ENCODE measurements at regions not wholly inside any gene's neighbourhood (a gene's known extent, or its start where the extent isn't known, plus 50 kb on each side); places are given as distances from the start of the nearest gene placed in this dataset.

GRCh38 chr17:55887531-55887930 lies 136.7 kb downstream of the PCTP start:
- H3K27me3 Mint-ChIP-seq = peaks cover 4 to 5% of the 10 kb centered on the region in 2 donors
- H3K9me3 ChIP-seq (ENCODE audit: control insufficient read depth in 1 of 2, low read length in 2 of 2) = no peaks in the 10 kb centered on the region
- CTCF ChIA-PET (ENCODE audit: partially characterized antibody) = interaction anchor here (1.0 kb wide), 1 partner anchor 9 kb away, joined by 3 read pairs; no protein-coding TSS in a partner anchor
- H3K4me1 ChIP-seq (ENCODE audit: insufficient read depth, low read length) = no peaks in the 10 kb centered on the region
- H3K27ac ChIP-seq (ENCODE audit: low read depth, low read length) = no peak overlapping the region
- H3K9me3 Mint-ChIP-seq = peaks cover 0 to 4% (median 0%) of the 10 kb centered on the region in 8 donors
- no peak overlapping the region for H3K4me3 ChIP-seq (ENCODE audit: low read length in 2 of 2)
- DNase-seq = no peak
- H3K27me3 ChIP-seq (ENCODE audit: insufficient read depth, low read length) = no peaks in the 10 kb centered on the region
- no peak overlapping the region for H3K4me3 Mint-ChIP-seq
- intact Hi-C loops (cut with micrococcal nuclease) = no loop called here
- H3K27ac Mint-ChIP-seq = no peak overlapping the region
- no peaks in the 10 kb centered on the region for H3K4me1 Mint-ChIP-seq
- POLR2A ChIA-PET (ENCODE audit: partially characterized antibody) = no interaction called here
- no peaks in the 10 kb centered on the region for H3K36me3 Mint-ChIP-seq
- H3K36me3 ChIP-seq (ENCODE audit: insufficient read depth, low read length) = no peaks in the 10 kb centered on the region

GRCh38 chr17:55889271-55889670 lies 138.4 kb downstream of the PCTP start:
- H3K27me3 ChIP-seq (ENCODE audit: insufficient read depth, low read length) = no peaks in the 10 kb centered on the region
- Mint-ChIP-seq H3K27ac (no peak overlapping the region), H3K36me3 (no peaks in the 10 kb centered on the region), H3K9me3 (peaks cover 0 to 4% (median 0%) of the 10 kb centered on the region in 8 donors), H3K27me3 (peaks cover 4 to 5% of the 10 kb centered on the region in 2 donors), H3K4me3 (no peak overlapping the region), H3K4me1 (no peaks in the 10 kb centered on the region)
- no peak overlapping the region for H3K4me3 ChIP-seq (ENCODE audit: low read length in 2 of 2)
- H3K36me3 ChIP-seq (ENCODE audit: insufficient read depth, low read length) = no peaks in the 10 kb centered on the region
- H3K9me3 ChIP-seq (ENCODE audit: control insufficient read depth in 1 of 2, low read length in 2 of 2) = no peaks in the 10 kb centered on the region
- intact Hi-C loops (cut with micrococcal nuclease) = no loop called here
- no peak for DNase-seq
- ChIA-PET POLR2A (ENCODE audit: partially characterized antibody) (no interaction called here), CTCF (ENCODE audit: partially characterized antibody) (no interaction called here)
- no peak overlapping the region for H3K27ac ChIP-seq (ENCODE audit: low read depth, low read length)
- no peaks in the 10 kb centered on the region for H3K4me1 ChIP-seq (ENCODE audit: insufficient read depth, low read length)

- H3K9me3 ChIP-seq (ENCODE audit: control insufficient read depth in 1 of 2, low read length in 2 of 2) = no peaks in the 10 kb centered on the region
- Mint-ChIP-seq H3K27ac (no peak overlapping the region), H3K36me3 (no peaks in the 10 kb centered on the region), H3K27me3 (peaks cover 4 to 5% of the 10 kb centered on the region in 2 donors), H3K4me1 (no peaks in the 10 kb centered on the region), H3K9me3 (peaks cover 0 to 4% (median under 1%) of the 10 kb centered on the region in 8 donors), H3K4me3 (no peak overlapping the region)
- H3K27me3 ChIP-seq (ENCODE audit: insufficient read depth, low read length) = no peaks in the 10 kb centered on the region
- POLR2A ChIA-PET (ENCODE audit: partially characterized antibody) = no interaction called here
- intact Hi-C loops (cut with micrococcal nuclease) = no loop called here
- no peaks in the 10 kb centered on the region for H3K4me1 ChIP-seq (ENCODE audit: insufficient read depth, low read length)
- no peak for DNase-seq
- H3K4me3 ChIP-seq (ENCODE audit: low read length in 2 of 2) = no peak overlapping the region
- H3K27ac ChIP-seq (ENCODE audit: low read depth, low read length) = no peak overlapping the region
- no peaks in the 10 kb centered on the region for H3K36me3 ChIP-seq (ENCODE audit: insufficient read depth, low read length)
- CTCF ChIA-PET (ENCODE audit: partially characterized antibody) = no interaction called here
Observed at GRCh38 chr17:55895112-55895759, 144.4 kb downstream of the PCTP start.

GRCh38 chr17:55897301-55897700 lies 146.4 kb downstream of the PCTP start:
- intact Hi-C loops (cut with micrococcal nuclease) = no loop called here
- no peaks in the 10 kb centered on the region for H3K27me3 ChIP-seq (ENCODE audit: insufficient read depth, low read length)
- Mint-ChIP-seq H3K9me3 (peaks cover 0 to 2% (median 0%) of the 10 kb centered on the region in 8 donors), H3K36me3 (no peaks in the 10 kb centered on the region), H3K27me3 (no peaks in the 10 kb centered on the region), H3K27ac (no peak overlapping the region), H3K4me3 (no peak overlapping the region), H3K4me1 (no peaks in the 10 kb centered on the region)
- no peak overlapping the region for H3K4me3 ChIP-seq (ENCODE audit: low read length in 2 of 2)
- no peak overlapping the region for H3K27ac ChIP-seq (ENCODE audit: low read depth, low read length)
- H3K4me1 ChIP-seq (ENCODE audit: insufficient read depth, low read length) = no peaks in the 10 kb centered on the region
- ChIA-PET POLR2A (ENCODE audit: partially characterized antibody) (no interaction called here), CTCF (ENCODE audit: partially characterized antibody) (interaction anchor here (1.2 kb wide), 1 partner anchor 10 kb away, joined by 3 read pairs; no protein-coding TSS in a partner anchor)
- H3K9me3 ChIP-seq (ENCODE audit: control insufficient read depth in 1 of 2, low read length in 2 of 2) = no peaks in the 10 kb centered on the region
- no peaks in the 10 kb centered on the region for H3K36me3 ChIP-seq (ENCODE audit: insufficient read depth, low read length)
- no peak for DNase-seq

- H3K36me3 Mint-ChIP-seq = no peaks in the 10 kb centered on the region
- Histone ChIP-seq H3K27ac (ENCODE audit: low read depth, low read length) (no peak overlapping the region), H3K4me1 (ENCODE audit: insufficient read depth, low read length) (no peaks in the 10 kb centered on the region), H3K9me3 (ENCODE audit: control insufficient read depth in 1 of 2, low read length in 2 of 2) (no peaks in the 10 kb centered on the region), H3K4me3 (ENCODE audit: low read length in 2 of 2) (no peak overlapping the region), H3K36me3 (ENCODE audit: insufficient read depth, low read length) (no peaks in the 10 kb centered on the region), H3K27me3 (ENCODE audit: insufficient read depth, low read length) (no peaks in the 10 kb centered on the region)
- peaks cover 0 to 2% (median 0%) of the 10 kb centered on the region in 8 donors for H3K9me3 Mint-ChIP-seq
- DNase-seq = no peak
- no peaks in the 10 kb centered on the region for H3K4me1 Mint-ChIP-seq
- ChIA-PET POLR2A (ENCODE audit: partially characterized antibody) (no interaction called here), CTCF (ENCODE audit: partially characterized antibody) (no interaction called here)
- H3K27ac Mint-ChIP-seq = no peak overlapping the region
- intact Hi-C loops (cut with micrococcal nuclease) = no loop called here
- H3K27me3 Mint-ChIP-seq = no peaks in the 10 kb centered on the region
- H3K4me3 Mint-ChIP-seq = no peak overlapping the region
Observed at GRCh38 chr17:55898195-55898594, 147.3 kb downstream of the PCTP start.

GRCh38 chr17:55900188-55900587 lies 149.3 kb downstream of the PCTP start:
- Mint-ChIP-seq H3K27me3 (no peaks in the 10 kb centered on the region), H3K4me1 (no peaks in the 10 kb centered on the region), H3K4me3 (no peak overlapping the region), H3K27ac (no peak overlapping the region), H3K36me3 (no peaks in the 10 kb centered on the region), H3K9me3 (peaks cover 0 to 2% (median 0%) of the 10 kb centered on the region in 8 donors)
- Histone ChIP-seq H3K4me3 (ENCODE audit: low read length in 2 of 2) (no peak overlapping the region), H3K4me1 (ENCODE audit: insufficient read depth, low read length) (no peaks in the 10 kb centered on the region), H3K27me3 (ENCODE audit: insufficient read depth, low read length) (no peaks in the 10 kb centered on the region), H3K36me3 (ENCODE audit: insufficient read depth, low read length) (no peaks in the 10 kb centered on the region), H3K27ac (ENCODE audit: low read depth, low read length) (no peak overlapping the region), H3K9me3 (ENCODE audit: control insufficient read depth in 1 of 2, low read length in 2 of 2) (no peaks in the 10 kb centered on the region)
- no peak for DNase-seq
- CTCF ChIA-PET (ENCODE audit: partially characterized antibody) = no interaction called here
- POLR2A ChIA-PET (ENCODE audit: partially characterized antibody) = no interaction called here
- intact Hi-C loops (cut with micrococcal nuclease) = no loop called here

- H3K4me3 Mint-ChIP-seq = no peak overlapping the region
- ChIA-PET POLR2A (ENCODE audit: partially characterized antibody) (no interaction called here), CTCF (ENCODE audit: partially characterized antibody) (no interaction called here)
- H3K4me3 ChIP-seq (ENCODE audit: low read length in 2 of 2) = no peak overlapping the region
- intact Hi-C loops (cut with micrococcal nuclease) = no loop called here
- no peaks in the 10 kb centered on the region for H3K4me1 Mint-ChIP-seq
- H3K36me3 ChIP-seq (ENCODE audit: insufficient read depth, low read length) = no peaks in the 10 kb centered on the region
- no peaks in the 10 kb centered on the region for H3K4me1 ChIP-seq (ENCODE audit: insufficient read depth, low read length)
- H3K27ac Mint-ChIP-seq = no peak overlapping the region
- H3K27me3 ChIP-seq (ENCODE audit: insufficient read depth, low read length) = no peaks in the 10 kb centered on the region
- DNase-seq = no peak
- H3K27me3 Mint-ChIP-seq = no peaks in the 10 kb centered on the region
- H3K36me3 Mint-ChIP-seq = no peaks in the 10 kb centered on the region
- no peak overlapping the region for H3K27ac ChIP-seq (ENCODE audit: low read depth, low read length)
- no peaks in the 10 kb centered on the region for H3K9me3 ChIP-seq (ENCODE audit: control insufficient read depth in 1 of 2, low read length in 2 of 2)
- peaks cover 0 to 2% (median 0%) of the 10 kb centered on the region in 8 donors for H3K9me3 Mint-ChIP-seq
Observed at GRCh38 chr17:55903028-55903690, 152.3 kb downstream of the PCTP start.

All from CD4-positive, alpha-beta memory T cell (primary cell).